ENCODE measurements at regions not wholly inside any gene's neighbourhood (a gene's known extent, or its start where the extent isn't known, plus 50 kb on each side); places are given as distances from the start of the nearest gene placed in this dataset.

DNA sequence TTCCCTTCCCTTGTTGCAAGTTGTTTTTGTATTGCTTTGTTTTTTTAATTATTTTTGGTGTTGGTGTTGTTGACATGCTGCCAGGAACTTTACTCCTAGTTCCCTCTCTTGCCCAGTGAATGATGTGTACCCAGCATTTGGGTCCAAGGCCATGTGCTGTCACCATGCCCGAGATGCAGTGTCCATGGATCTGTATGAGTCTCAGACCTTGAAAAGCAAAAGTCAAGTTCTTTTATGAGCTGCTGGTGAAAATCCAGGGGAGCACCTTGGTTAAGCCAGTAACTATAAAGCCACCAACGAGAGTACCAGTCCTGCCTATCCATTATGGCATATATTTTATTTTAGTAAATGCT is 236.4 kb downstream of the BCL11A start:
- Mint-ChIP-seq H3K27ac (no peak overlapping the region), H3K4me3 (no peak overlapping the region), H3K4me1 (ENCODE audit: low read depth) (peaks cover 25% of the 10 kb centered on the region), H3K27me3 (ENCODE audit: low read depth) (peaks cover 13% of the 10 kb centered on the region), H3K36me3 (ENCODE audit: low read depth) (no peaks in the 10 kb centered on the region), H3K9me3 (ENCODE audit: insufficient read depth) (no peaks in the 10 kb centered on the region)
- DNase-seq = no peak
- CTCF ChIA-PET = no interaction called here
- ATAC-seq = no peak
- POLR2A ChIA-PET = no interaction called here

DNA sequence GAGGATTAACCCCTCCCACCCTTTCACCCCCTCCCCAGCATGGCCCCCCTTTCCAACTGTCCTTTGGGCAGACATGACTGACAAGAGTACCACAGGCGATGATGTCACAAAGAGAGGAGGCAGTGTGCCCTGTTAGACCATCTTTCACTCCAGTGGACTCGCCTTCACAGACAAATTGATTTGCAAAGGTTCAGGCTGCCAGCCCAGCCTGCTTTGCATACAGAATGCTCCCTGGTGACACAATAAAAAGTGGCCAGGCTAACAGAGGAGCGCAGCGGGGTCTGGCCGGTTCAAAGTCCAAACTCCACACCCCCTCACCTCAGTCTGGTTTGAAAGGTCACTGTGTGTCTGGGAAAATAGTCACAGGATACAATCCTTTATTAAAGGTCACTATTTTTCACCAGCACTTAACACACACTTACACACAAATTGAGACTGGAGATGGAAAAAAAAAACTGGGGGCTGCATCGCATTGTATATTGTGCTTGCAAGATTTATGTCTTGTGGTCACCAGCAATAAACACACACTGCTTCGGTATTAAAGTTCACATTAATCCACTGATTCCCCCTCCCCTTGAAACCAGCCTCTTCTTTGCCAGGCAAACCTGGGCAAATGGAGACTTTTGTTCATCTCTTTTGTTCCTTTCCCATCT is 236.9 kb downstream of the BCL11A start:
- H3K4me1 Mint-ChIP-seq (ENCODE audit: low read depth) = peaks cover 28% of the 10 kb centered on the region
- CTCF ChIA-PET = no interaction called here
- no peaks in the 10 kb centered on the region for H3K36me3 Mint-ChIP-seq (ENCODE audit: low read depth)
- no peak overlapping the region for H3K27ac Mint-ChIP-seq
- POLR2A ChIA-PET = no interaction called here
- H3K9me3 Mint-ChIP-seq (ENCODE audit: insufficient read depth) = no peaks in the 10 kb centered on the region
- DNase-seq (no peak), ATAC-seq (no peak)
- H3K27me3 Mint-ChIP-seq (ENCODE audit: low read depth) = peaks cover 13% of the 10 kb centered on the region
- H3K4me3 Mint-ChIP-seq = no peak overlapping the region

DNA sequence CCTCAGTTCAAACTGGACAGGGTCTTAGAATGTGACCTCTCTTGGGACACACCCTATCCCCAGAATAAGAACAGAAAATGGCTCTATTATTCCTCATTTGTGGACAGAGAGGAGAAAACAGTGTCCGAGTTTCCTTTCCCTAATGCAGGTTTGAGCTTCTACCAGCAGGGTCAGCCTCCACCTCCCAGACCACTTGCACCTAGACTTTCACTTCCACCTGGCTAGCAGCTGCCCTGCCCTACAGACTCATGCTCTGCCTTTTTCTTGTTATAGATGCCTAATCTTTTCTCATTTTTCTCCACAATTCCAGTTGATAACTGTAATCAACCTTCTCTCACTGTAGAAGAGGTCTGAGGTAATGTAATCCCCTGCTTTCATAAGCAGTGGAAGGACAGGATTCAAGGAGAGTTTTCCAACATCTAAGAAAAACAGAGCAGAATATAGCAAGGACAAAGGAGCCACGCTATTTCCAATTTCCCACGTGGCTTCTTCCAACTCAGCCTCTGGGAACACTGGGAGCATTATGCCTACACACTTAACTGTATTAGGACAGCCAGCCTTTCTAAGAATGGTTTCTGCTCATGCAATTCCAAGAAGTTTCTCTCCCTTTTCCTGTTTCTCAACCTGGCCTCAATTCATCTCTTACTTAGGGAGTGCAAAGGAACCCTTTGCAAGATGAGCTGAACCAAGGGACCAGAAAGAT is 239.8 kb downstream of the BCL11A start:
- H3K4me3 Mint-ChIP-seq = no peak overlapping the region
- no peak overlapping the region for H3K27ac Mint-ChIP-seq
- peaks cover 30% of the 10 kb centered on the region for H3K4me1 Mint-ChIP-seq (ENCODE audit: low read depth)
- no peaks in the 10 kb centered on the region for H3K36me3 Mint-ChIP-seq (ENCODE audit: low read depth)
- H3K9me3 Mint-ChIP-seq (ENCODE audit: insufficient read depth) = no peaks in the 10 kb centered on the region
- CTCF ChIA-PET = no interaction called here
- DNase-seq (no peak), ATAC-seq (no peak)
- H3K27me3 Mint-ChIP-seq (ENCODE audit: low read depth) = peaks cover 16% of the 10 kb centered on the region
- POLR2A ChIA-PET = no interaction called here

DNA sequence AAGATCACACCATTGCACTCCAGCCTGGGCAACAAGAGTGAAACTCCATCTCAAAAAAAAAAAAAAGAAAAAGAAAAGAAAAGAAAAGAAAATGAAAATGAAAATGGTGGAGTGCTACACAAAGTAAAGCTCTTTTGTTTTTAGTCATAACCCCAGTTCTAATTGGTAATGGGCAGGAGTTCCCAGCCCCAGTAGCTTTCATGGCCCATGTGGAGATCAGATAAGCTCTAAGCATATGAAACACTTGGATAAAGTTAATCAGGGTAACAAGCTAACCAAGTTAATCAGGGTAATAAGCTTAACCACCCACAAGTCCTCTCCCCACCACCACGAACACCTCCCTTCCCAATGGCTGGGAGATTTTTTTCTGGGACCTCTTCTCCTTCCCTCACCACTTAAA is 240.8 kb downstream of the BCL11A start:
- Mint-ChIP-seq H3K4me1 (ENCODE audit: low read depth) (peaks cover 30% of the 10 kb centered on the region), H3K9me3 (ENCODE audit: insufficient read depth) (no peaks in the 10 kb centered on the region), H3K36me3 (ENCODE audit: low read depth) (no peaks in the 10 kb centered on the region), H3K27ac (no peak overlapping the region), H3K4me3 (no peak overlapping the region), H3K27me3 (ENCODE audit: low read depth) (peaks cover 19% of the 10 kb centered on the region)
- DNase-seq (no peak), ATAC-seq (peak; percentile 44)
- CTCF ChIA-PET = no interaction called here
- POLR2A ChIA-PET = no interaction called here

DNA sequence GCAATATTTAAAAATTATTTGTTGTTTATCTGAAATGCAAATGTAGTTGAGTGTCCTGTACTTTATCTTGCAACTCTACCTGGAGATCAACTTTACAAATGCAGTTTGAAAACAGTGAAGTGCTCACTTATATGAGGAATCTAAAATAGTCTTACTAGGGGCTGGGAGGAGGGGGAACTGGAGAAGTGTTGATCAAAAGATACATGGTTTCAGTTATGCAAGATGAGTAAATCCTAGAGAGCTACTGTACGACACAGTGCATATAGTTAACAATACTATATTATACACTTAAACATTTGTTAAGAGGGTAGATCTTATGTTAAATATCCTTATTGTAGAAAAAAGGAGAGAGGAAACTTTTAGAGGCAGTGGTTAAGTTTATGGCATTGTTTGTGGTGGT is 241.9 kb downstream of the BCL11A start:
- CTCF ChIA-PET = no interaction called here
- H3K4me1 Mint-ChIP-seq (ENCODE audit: low read depth) = peaks cover 30% of the 10 kb centered on the region
- peaks cover 19% of the 10 kb centered on the region for H3K27me3 Mint-ChIP-seq (ENCODE audit: low read depth)
- ATAC-seq (no peak), DNase-seq (no peak)
- POLR2A ChIA-PET = no interaction called here
- no peak overlapping the region for H3K4me3 Mint-ChIP-seq
- H3K9me3 Mint-ChIP-seq (ENCODE audit: insufficient read depth) = no peaks in the 10 kb centered on the region
- no peak overlapping the region for H3K27ac Mint-ChIP-seq
- H3K36me3 Mint-ChIP-seq (ENCODE audit: low read depth) = no peaks in the 10 kb centered on the region

DNA sequence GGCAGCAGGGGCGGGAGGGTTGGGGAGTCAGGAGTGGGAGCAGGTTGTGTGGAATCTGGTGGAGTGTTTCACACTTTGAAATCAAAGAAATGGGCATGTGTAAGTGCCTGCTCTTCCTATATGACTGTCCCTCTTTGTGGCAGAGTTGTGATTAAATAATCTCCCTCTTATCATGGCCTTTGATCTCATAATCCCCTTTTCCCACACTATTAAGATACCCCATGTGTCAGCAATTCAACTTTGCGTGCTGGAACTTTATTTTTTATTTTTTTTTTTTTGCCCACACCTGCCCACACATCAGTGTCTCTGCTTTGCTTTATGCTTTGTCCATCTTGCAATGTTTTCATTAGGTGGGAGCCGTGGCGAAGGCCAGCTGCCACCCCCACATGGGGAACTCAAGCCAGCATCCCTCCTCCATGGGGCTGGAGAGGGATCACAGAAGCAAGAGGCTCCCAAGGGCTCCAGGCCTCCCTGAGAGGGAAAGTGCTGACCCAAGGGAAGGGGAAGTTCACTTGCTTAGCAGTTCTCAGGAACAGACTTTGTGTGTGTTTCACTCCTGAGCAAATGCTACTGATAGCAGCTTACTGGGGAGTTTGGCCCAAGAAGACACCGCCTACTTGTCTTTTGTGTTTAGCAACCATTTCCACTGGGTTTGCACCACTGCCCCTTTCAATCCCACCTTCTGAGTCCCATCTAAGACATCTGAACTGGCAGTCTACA is 243.4 kb downstream of the BCL11A start:
- ATAC-seq (no peak), DNase-seq (no peak)
- CTCF ChIA-PET = no interaction called here
- Mint-ChIP-seq H3K27me3 (ENCODE audit: low read depth) (peaks cover 21% of the 10 kb centered on the region), H3K9me3 (ENCODE audit: insufficient read depth) (no peaks in the 10 kb centered on the region), H3K4me1 (ENCODE audit: low read depth) (peaks cover 30% of the 10 kb centered on the region), H3K27ac (no peak overlapping the region), H3K36me3 (ENCODE audit: low read depth) (no peaks in the 10 kb centered on the region), H3K4me3 (no peak overlapping the region)
- POLR2A ChIA-PET = no interaction called here

DNA sequence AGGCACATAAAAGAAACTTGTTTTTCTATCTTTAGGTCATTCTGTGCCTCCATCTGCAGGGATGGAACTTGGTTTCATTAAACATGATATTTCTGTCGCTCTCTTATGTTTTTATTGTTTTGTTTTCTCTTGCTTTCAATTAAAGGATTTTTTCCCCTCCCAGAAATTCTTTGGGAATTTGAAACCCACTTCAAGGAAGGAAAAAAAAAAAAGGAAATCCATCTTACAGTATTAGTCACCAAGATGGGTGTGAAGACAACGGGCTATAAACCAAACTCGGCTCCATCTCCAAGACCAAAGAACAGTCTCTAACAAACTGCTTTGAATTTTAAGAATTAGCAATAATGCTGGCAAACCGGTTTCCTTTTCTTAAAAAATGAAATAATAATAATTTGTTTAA is 244.1 kb downstream of the BCL11A start:
- Mint-ChIP-seq H3K27ac (no peak overlapping the region), H3K27me3 (ENCODE audit: low read depth) (peaks cover 15% of the 10 kb centered on the region), H3K36me3 (ENCODE audit: low read depth) (no peaks in the 10 kb centered on the region), H3K9me3 (ENCODE audit: insufficient read depth) (no peaks in the 10 kb centered on the region), H3K4me1 (ENCODE audit: low read depth) (peaks cover 25% of the 10 kb centered on the region), H3K4me3 (no peak overlapping the region)
- DNase-seq (no peak), ATAC-seq (no peak)
- ChIA-PET CTCF (no interaction called here), POLR2A (no interaction called here)

DNA sequence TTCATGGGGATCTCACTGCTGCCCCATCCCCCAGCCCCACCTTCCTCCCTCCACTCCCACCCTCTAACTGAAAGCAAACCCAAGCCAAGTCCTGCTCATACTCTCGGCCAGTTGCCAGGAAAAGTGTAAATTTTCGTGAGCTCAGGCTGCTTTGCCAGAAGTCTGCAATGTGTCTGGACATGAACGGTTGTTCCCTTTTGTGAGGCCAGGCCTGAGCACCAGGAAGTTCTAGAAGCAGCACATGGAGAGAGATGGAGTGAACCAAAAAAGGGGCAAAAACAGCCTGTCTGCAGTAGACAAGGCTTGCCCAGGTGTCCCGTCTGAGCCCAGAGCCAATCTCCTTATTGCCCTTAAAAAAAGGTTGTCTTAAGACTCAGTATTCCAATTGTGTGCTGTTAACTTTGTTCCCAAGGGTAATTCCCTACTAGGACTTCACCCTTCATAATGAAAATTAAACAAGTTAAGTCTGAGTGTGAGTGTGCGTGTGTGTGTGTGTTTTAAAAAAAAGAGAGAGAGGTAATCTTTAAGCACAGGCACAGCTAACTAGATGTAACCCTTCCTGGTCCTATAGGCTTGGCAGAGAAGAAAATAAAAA is 247.1 kb downstream of the BCL11A start:
- Mint-ChIP-seq H3K9me3 (ENCODE audit: insufficient read depth) (no peaks in the 10 kb centered on the region), H3K4me1 (ENCODE audit: low read depth) (peaks cover under 1% of the 10 kb centered on the region), H3K36me3 (ENCODE audit: low read depth) (no peaks in the 10 kb centered on the region), H3K27me3 (ENCODE audit: low read depth) (peaks cover 17% of the 10 kb centered on the region), H3K4me3 (no peak overlapping the region), H3K27ac (no peak overlapping the region)
- no peak for DNase-seq
- no peak for ATAC-seq
- ChIA-PET POLR2A (no interaction called here), CTCF (no interaction called here)

DNA sequence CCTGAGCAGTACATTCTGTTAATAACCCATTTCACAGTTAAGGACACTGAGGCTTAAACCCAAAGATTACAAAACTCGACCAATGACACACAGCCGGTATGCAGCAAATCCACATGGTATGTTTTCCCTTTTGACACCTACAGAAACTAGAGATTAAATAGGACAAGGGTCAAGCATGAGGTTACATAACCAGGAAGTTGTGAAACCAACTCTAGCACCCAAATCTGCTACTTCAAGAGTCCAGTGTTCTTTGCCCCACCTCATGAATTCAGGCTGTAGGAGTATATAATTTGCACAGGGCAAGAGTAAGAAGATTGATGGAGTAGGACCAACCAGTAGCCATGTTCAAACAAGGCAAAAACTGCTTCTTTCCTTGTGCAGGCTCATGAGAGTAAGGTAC is 249.8 kb downstream of the BCL11A start:
- H3K4me3 Mint-ChIP-seq = no peak overlapping the region
- ChIA-PET POLR2A (interaction anchor here (0.7 kb wide), 1 partner anchor 958 kb away, joined by 3 read pairs; no protein-coding TSS in a partner anchor), CTCF (no interaction called here)
- DNase-seq = no peak
- H3K4me1 Mint-ChIP-seq (ENCODE audit: low read depth) = no peaks in the 10 kb centered on the region
- no peak overlapping the region for H3K27ac Mint-ChIP-seq
- no peaks in the 10 kb centered on the region for H3K9me3 Mint-ChIP-seq (ENCODE audit: insufficient read depth)
- peaks cover 16% of the 10 kb centered on the region for H3K27me3 Mint-ChIP-seq (ENCODE audit: low read depth)
- H3K36me3 Mint-ChIP-seq (ENCODE audit: low read depth) = no peaks in the 10 kb centered on the region
- no peak for ATAC-seq

DNA sequence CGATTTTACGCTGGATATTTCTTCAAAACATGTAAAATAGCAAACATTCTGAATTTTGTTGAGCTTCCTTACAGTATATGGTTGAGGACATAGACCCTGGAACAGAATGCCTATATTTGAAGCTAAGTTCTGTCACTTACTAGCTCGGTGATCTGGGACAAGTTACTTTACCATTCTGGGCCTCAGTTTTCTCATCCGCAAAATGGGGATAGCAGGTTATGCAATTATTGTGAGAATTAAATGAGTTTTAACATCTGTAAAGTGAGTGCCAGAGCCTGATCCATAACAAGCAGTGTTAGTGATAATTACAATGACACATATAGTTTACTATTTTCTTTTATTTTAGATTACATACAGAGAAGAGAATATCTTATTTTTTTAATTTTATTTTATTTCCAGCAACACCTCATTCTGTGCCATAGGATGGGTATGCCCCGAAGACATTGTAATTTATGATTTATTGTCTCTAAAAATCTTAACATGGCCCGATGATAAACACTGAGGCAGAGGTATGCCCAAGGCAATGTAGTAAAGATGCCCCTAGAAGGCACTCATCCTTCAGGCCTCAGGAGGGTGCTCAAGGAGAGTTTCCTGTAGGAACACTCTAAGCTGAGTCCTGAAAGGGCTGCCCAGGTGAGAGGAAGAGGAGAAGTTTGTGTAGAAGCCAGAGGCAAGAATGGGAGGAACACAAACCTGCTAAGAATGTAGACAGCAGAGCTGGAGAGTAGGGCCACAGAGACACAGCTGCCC is 250.9 kb downstream of the BCL11A start:
- no peaks in the 10 kb centered on the region for H3K36me3 Mint-ChIP-seq (ENCODE audit: low read depth)
- no peak overlapping the region for H3K27ac Mint-ChIP-seq
- no peaks in the 10 kb centered on the region for H3K4me1 Mint-ChIP-seq (ENCODE audit: low read depth)
- no peak for ATAC-seq
- ChIA-PET POLR2A (no interaction called here), CTCF (no interaction called here)
- DNase-seq = no peak
- H3K9me3 Mint-ChIP-seq (ENCODE audit: insufficient read depth) = no peaks in the 10 kb centered on the region
- H3K4me3 Mint-ChIP-seq = no peak overlapping the region
- H3K27me3 Mint-ChIP-seq (ENCODE audit: low read depth) = peaks cover 13% of the 10 kb centered on the region

DNA sequence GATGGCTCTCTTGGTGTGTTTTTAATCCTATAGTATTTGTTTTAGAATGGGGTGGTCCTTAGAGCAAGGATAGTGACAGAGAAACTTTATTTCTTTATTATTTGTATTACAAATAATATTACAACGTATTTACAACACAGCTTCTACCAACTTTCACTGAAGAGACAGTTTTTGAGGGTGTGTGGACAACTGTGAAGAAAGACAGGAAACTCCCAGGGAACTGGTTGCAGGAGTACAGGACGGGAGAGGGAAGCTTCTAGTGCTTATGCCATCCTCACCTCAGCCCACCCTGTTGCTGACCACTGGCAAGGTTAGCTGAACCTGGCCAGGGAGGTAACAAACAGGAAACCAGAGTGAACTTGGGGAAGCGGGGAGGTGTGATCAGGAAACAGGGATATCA is 251.7 kb downstream of the BCL11A start:
- POLR2A ChIA-PET = no interaction called here
- H3K9me3 Mint-ChIP-seq (ENCODE audit: insufficient read depth) = no peaks in the 10 kb centered on the region
- no peak overlapping the region for H3K4me3 Mint-ChIP-seq
- CTCF ChIA-PET = no interaction called here
- peaks cover 8% of the 10 kb centered on the region for H3K27me3 Mint-ChIP-seq (ENCODE audit: low read depth)
- no peak overlapping the region for H3K27ac Mint-ChIP-seq
- ATAC-seq (no peak), DNase-seq (no peak)
- no peaks in the 10 kb centered on the region for H3K36me3 Mint-ChIP-seq (ENCODE audit: low read depth)
- no peaks in the 10 kb centered on the region for H3K4me1 Mint-ChIP-seq (ENCODE audit: low read depth)

DNA sequence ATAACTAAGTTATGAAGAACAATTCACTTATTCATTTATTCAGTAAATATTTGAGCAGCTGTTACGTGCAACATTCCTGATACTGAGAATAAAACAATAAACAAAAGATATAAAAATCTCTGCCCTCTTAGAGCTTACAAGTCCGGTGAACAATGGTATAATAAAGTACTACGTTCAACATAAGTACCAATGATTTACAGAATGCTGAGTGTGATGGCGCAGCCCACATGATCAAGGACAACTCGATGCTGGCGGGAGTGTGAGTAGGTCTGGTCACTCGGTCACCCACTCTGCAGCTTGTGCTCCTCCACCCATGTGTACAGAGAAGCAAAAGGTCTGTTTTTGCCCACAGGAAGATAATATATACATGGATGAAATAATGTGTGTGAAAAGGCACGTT is 254.3 kb downstream of the BCL11A start:
- H3K9me3 Mint-ChIP-seq (ENCODE audit: insufficient read depth) = no peaks in the 10 kb centered on the region
- CTCF ChIA-PET = no interaction called here
- POLR2A ChIA-PET = no interaction called here
- no peaks in the 10 kb centered on the region for H3K4me1 Mint-ChIP-seq (ENCODE audit: low read depth)
- no peak for ATAC-seq
- no peak overlapping the region for H3K4me3 Mint-ChIP-seq
- H3K27me3 Mint-ChIP-seq (ENCODE audit: low read depth) = peaks cover 5% of the 10 kb centered on the region
- no peak overlapping the region for H3K27ac Mint-ChIP-seq
- no peaks in the 10 kb centered on the region for H3K36me3 Mint-ChIP-seq (ENCODE audit: low read depth)
- DNase-seq = no peak

Measured in activated CD8-positive, alpha-beta T cell treated with anti-CD3 and anti-CD28 coated beads, Interleukin-2, amount 10 ng/mL, durations not matched to agents 7 days and 5 days (primary cell).